8988T (cell line): ENCODE measurements at regions not wholly inside any gene's neighbourhood (a gene's known extent, or its start where the extent isn't known, plus 50 kb on each side); places are given as distances from the start of the nearest gene placed in this dataset.
"Not testable (repeated sequence)": the region's sequence is repeated elsewhere in the genome, so short reads cannot be mapped to it uniquely, and the experiment has no call there.

ENCODE experiments used
- DNase-seq: peaks from one replicate; pipeline ENCODE4 v3.0.0; 2011

GRCh38 chr13:50159607-50160006 is 144.4 kb downstream of the KCNRG start:
- DNase-seq, result no peak

- DNase-seq, result no peak
Observed at GRCh38 chr13:50161052-50161451, 145.8 kb downstream of the KCNRG start.

- DNase-seq, result no peak
Observed at GRCh38 chr13:50162001-50162400, 146.8 kb downstream of the KCNRG start.

GRCh38 chr13:50162567-50162966 is 147.3 kb downstream of the KCNRG start:
- no peak for DNase-seq

GRCh38 chr13:50167224-50167947 is 152.1 kb downstream of the KCNRG start:
- DNase-seq, result no peak

GRCh38 chr13:50167967-50168366 is 152.7 kb downstream of the KCNRG start:
- DNase-seq, result no peak

DNA sequence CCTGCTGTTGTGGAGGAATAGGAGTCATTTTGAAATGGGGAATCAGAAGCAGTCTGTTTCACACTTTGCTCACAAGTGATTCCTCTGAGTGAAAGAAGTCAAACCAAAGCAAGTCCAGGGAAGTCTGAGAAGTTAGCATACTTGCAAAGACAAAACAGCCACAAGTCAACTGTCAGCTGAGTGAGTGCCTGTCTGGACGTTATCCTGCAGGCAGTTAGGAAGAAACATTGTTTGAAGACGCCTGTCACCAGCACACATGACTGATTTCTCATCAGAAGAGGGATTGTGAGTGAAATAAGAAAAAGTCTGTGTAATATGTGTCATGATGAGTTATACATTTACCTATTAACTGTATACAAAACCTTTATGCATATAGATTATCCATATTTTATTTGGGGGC is 153.5 kb downstream of the KCNRG start:
- no peak for DNase-seq

DNA sequence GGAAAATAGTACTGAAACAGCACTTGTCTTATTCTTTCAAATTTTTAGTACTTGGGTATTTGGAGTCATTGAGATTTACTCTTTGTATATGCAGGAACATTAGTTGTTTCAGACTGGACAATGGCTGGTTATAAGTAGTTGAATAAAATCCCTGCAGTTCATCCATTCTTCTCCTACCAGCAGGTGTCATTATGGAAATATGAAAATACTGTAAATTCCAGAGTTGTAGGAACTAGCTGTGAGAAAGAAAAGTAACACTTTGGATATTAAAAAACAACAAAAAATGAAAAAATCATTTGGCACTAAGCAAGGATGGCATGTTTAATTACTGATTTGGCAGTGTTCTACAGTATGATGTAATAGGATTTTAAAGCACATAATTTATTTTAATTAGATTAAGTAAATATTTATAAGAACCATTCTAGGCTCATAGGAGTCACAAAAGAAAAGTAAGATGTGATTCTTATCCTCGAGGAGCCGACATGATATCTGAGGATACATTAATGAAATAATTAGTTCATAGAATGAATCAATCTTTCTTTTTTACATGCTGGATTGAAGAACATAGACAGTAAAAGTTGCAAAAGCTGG is 155.3 kb downstream of the KCNRG start:
- no peak for DNase-seq

DNA sequence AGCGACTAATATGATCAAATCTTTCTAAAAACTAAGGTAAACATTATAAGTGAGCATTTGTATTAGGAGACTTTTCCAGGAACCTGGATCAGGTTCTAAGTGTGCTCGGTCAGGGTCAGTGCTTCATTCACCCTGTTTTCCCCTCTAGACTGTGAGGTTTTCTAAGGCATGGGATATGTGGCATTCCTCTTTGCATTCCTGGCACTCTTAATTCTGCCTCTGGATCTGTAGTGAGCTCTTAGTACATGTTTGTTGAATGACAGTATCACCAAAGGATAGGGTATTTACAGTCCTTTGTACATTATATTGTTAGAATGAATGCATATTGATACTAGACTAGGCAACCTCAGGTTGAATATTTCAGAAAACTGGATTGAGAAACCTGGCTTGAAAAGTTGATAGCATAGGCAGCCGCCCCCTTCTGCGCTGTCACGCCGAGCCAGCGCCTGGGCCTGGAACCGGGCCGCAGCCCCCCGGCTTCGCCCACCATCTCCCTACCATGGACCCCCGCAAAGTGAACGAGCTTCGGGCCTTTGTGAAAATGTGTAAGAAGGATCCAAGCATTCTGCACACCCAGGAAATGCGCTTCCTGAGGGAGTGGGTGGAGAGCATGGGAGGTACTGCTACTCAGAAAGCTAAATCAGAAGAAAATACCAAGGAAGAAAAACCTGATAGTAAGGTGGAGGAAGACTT is 156.5 kb downstream of the KCNRG start:
- no peak for DNase-seq

GRCh38 chr13:50173045-50173444 is 157.8 kb downstream of the KCNRG start:
- DNase-seq, result not testable (repeated sequence)

GRCh38 chr13:50174630-50175029 is 159.4 kb downstream of the KCNRG start:
- no peak for DNase-seq

DNA sequence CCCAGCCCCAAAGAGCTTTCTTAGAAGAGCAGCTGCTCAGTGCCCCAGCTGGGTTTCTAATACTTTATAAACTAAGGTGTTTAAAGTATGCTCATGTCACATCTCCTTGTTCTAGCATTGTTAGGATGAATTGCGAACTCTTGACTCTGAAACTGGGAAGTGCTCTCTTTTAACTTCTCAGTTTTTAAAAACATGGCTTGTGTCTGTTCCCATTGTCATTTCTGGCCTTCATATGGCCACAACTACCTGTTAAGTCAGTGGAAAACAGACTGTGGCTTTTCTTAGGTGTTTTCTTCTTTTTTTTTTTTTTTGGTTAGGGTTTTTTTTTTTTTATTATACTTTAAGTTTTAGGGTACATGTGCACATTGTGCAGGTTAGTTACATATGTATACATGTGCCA is 164.7 kb downstream of the KCNRG start:
- DNase-seq, result no peak

GRCh38 chr13:50185769-50186763 is 170.8 kb downstream of the KCNRG start:
- DNase-seq, result not testable (repeated sequence)

- no peak for DNase-seq
Observed at GRCh38 chr13:50187352-50188029, 172.2 kb downstream of the KCNRG start.

GRCh38 chr13:50188696-50189095 is 173.5 kb downstream of the KCNRG start:
- no peak for DNase-seq

- DNase-seq, result no peak
Observed at GRCh38 chr13:50189450-50189849, 174.2 kb downstream of the KCNRG start.

DNA sequence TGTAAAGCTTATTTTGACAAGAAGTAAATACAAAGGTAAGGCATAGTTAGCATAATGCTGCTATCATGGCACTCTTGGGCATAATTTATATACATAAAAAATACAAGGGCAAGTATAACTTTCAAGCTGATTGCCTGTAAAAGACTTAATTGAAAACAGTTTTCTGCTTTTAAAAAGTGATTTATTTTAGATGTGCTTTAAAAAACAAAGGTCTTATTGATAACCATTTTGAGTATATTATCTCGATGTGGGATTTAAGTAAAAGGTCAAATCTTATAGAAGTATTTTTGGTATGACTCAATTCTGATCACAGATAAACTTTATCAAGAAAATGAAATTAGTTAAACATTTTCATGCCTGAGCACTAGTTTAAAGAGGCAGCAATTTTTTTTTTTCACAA is 175.8 kb downstream of the KCNRG start:
- no peak for DNase-seq

DNA sequence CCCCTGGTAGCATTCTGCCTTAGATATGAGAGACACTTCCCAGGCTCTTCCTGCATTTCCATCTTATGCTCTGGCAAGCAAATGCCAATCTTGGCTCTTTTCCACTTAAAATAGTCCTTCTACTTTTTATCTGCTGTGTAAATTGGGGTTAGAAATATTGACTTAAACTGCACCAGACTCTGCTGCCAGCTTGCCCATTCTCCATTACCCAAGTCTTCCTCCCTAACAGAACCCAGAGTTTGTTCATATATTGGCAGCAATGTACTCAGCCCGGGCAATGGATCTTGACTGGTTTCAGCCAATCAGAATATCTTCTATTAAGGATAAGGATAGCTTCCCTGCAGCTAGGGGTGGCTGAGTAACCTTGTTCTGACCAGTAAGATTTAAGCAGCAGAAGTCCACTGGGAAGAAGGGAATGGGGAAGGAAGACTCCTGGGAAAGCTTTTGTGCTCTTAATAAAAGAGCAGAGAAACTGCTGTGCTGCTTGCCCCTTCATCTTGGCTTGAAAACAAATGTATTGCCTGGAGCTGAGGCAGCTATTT is 177.1 kb downstream of the KCNRG start:
- no peak for DNase-seq

GRCh38 chr13:50195045-50195444 is 179.8 kb downstream of the KCNRG start:
- no peak for DNase-seq

- DNase-seq, result no peak
Observed at GRCh38 chr13:50196118-50196517, 180.9 kb downstream of the KCNRG start.

DNA sequence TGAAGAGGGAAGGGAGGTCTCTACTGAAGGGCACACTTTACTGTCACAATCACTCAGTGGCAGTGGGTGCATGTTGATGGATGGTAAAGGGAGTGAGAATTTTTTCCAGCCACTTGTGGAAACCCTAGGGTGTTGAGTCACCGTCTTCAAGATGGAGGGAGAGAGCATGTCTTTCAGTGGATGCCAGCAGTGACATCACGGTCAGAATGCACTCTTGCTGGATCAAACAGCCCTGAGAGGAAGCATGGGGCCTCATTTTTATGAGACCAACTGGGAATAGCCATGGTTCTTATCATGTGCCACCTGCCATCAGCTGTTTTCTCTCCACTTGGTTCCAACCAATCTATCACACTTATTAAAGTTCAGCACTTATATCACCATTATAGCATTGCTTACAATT is 182.5 kb downstream of the KCNRG start:
- no peak for DNase-seq

DNA sequence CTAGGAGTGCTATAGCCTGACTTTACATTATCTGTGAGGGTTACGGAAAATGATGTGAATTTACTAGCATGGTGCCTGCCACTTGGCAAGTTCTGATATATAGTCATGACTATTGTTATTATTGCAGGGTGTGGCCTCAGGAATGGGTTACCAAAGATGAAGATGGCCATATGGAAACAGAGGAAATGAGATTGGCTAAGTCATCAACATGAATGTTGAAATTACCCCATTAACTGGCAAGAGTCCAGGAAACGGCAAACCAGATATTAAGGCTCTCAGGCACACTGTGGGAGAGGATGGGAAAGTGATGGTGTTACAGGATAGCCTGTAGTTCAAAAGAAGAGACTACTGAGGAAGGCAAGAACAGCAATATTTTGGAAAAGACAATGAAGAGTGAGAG is 183.3 kb downstream of the KCNRG start:
- no peak for DNase-seq
